Thyroid gland (tissue), 4 donors: ENCODE measurements at regions not wholly inside any gene's neighbourhood (a gene's known extent, or its start where the extent isn't known, plus 50 kb on each side); places are given as distances from the start of the nearest gene placed in this dataset.

ENCODE experiments used
- CTCF ChIP-seq, 6 experiments: fragments of 200-600 bp in 3 of 6; fragments of 450-650 bp in 3 of 6; sonication (generic) in 3 of 6; IDR thresholded peaks; one replicate each; pipeline ENCODE4 v1.5.1; 2016 to 2019; ENCODE audit warnings: antibody characterized with exemption in 6 of 6, mild to moderate bottlenecking in 2 of 6, inconsistent platforms in 1 of 6, moderate library complexity in 1 of 6
- POLR2A ChIP-seq, 2 donors: fragments of 450-650 bp; IDR thresholded peaks; one replicate each; pipeline ENCODE4 v1.6.1; 2017; ENCODE audit warnings: antibody characterized with exemption in 2 of 2, mild to moderate bottlenecking in 2 of 2, moderate library complexity in 1 of 2

DNA sequence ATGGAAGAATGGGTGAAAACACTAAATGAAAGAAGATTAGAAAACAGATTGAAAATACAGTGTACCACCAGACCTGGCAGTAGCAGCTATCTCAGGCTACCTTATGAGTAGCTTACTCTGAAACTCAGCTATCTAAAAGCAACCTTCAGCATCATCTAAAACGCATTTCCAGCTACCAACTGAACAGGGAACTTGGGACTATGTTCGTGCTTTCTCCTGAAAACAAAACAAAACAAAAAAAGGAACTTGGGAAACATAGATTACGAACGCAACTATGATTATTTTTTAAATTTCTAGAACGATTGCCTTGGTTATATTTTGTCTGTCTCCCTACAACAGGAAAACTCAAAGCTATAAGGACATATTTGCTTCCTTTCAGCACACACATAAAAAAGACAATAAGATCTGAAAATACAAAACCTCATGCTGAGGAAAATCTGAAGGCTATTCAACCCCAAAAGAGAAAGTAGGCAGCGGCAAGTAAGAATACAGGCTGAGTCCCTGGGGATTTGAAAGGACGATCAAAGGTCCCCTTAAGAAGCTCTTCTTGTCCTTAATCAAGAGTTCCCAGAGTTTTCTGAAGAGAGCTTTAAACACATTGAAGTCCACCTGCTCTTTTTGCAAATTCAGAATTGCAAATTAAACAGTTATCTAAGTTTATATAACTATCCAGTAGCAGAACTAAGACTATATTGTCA lies 53.4 kb downstream of the OR2K2 start:
- no peak for TF ChIP-seq POLR2A (IDR thresholded peaks at IDR 0.05)
- no peak for TF ChIP-seq CTCF (IDR thresholded peaks at IDR 0.05)
